ENCODE measurements at regions not wholly inside any gene's neighbourhood (a gene's known extent, or its start where the extent isn't known, plus 50 kb on each side); places are given as distances from the start of the nearest gene placed in this dataset.

DNA sequence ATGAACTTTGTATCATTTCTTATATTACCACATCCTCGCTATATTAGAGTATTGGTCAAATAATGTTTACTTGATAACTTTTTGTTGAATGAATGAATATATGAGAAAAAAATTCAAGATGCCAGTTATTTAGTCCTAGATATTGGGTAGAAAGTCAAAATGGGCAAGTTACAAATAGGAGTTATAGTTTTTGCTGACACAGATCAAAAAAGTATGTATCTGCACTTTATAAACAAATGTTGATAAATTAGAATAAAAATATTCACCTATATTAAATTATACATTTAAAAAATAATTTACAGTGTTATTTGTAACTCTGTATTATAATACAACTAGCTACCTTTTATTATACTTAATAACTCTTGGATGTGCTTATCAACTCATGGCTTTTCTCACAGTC lies 57.8 kb upstream of the NDST4 start:
- no peak overlapping the region for H3K4me2 ChIP-seq (ENCODE audit: low read depth, low read length)
- no peak overlapping the region for H3K9ac ChIP-seq (ENCODE audit: low read depth, low read length)
- H3K27me3 ChIP-seq (ENCODE audit: control insufficient read depth, insufficient read depth, low read length): no peaks in the 10 kb centered on the region
- H3K9me3 ChIP-seq (ENCODE audit: control insufficient read depth, insufficient read depth, low read length): no peaks in the 10 kb centered on the region; the same call in 1 of the 2 replicates
- WGBS, 2 experiments (ENCODE audit: extremely low coverage in 2 of 2, insufficient read length in 1 of 2): no CpG with 5 or more reads among the region's 1 CpG
- no peaks in the 10 kb centered on the region for H3K79me1 ChIP-seq (ENCODE audit: low read depth in 1 of 2, low read length in 2 of 2)
- TF ChIP-seq MAZ (IDR thresholded peaks at IDR 0.05; ENCODE audit: borderline replicate concordance, low read depth, low read length) (no peak), MAFK (IDR thresholded peaks at IDR 0.05; ENCODE audit: low read depth, low read length) (peak; percentile 52; the same call in 1 of the 2 replicates)
- H4K20me1 ChIP-seq (ENCODE audit: insufficient read depth, low read length): no peaks in the 10 kb centered on the region
- no peak overlapping the region for H4K5ac ChIP-seq (ENCODE audit: low read depth, low read length)
- no peak overlapping the region for H3K4ac ChIP-seq (ENCODE audit: low read depth, low read length)
- in situ Hi-C loops (cut with MboI; ENCODE audit: low sequenced_read_pairs): no loop called here
- no peak overlapping the region for H3K56ac ChIP-seq (ENCODE audit: extremely low read depth, insufficient read depth, low read length)
- H2AK9ac ChIP-seq (replicated peaks; ENCODE audit: low read depth, low read length, poor library complexity): no peak overlapping the region
- H2BK20ac ChIP-seq (ENCODE audit: low read depth, low read length): no peak overlapping the region
- ATAC-seq (ENCODE audit: low read depth) (no peak), DNase-seq (no peak)
- H3K4me1 ChIP-seq (ENCODE audit: control insufficient read depth, insufficient read depth, low read length): no peaks in the 10 kb centered on the region
- no peak overlapping the region for H2BK15ac ChIP-seq (ENCODE audit: low read depth, low read length)
- ChIA-PET CTCF (no interaction called here), POLR2A (ENCODE audit: unreplicated experiment) (no interaction called here)
- H2BK120ac ChIP-seq (ENCODE audit: low read depth, low read length): no peak overlapping the region
- H2BK5ac ChIP-seq (ENCODE audit: low read depth, low read length, poor library complexity, severe bottlenecking): no peak overlapping the region
- no peak overlapping the region for H3K14ac ChIP-seq (replicated peaks; ENCODE audit: low read depth, low read length)
- H3K27ac ChIP-seq (ENCODE audit: insufficient read depth, low read length): no peak overlapping the region
- no peak overlapping the region for H3K4me3 ChIP-seq (ENCODE audit: insufficient read depth, low read depth, low read length)
- no peak overlapping the region for H2AK5ac ChIP-seq (ENCODE audit: low read depth, low read length)
- no peak overlapping the region for H2AFZ ChIP-seq (replicated peaks; ENCODE audit: low read length, poor library complexity)
- dilution Hi-C loops (cut with HindIII; ENCODE audit: low sequenced_read_pairs, unreplicated experiment): no loop called here
- H4K8ac ChIP-seq (ENCODE audit: low read depth in 2 of 2, low read length in 2 of 2): no peak overlapping the region
- H4K91ac ChIP-seq (ENCODE audit: insufficient read depth, low read depth, low read length): no peak overlapping the region
- no peak overlapping the region for H3K23ac ChIP-seq (ENCODE audit: low read depth, low read length)
- no peaks in the 10 kb centered on the region for H3K9me1 ChIP-seq (ENCODE audit: insufficient read depth, low read length)
- H3K36me3 ChIP-seq (ENCODE audit: control insufficient read depth, insufficient read depth, low read length): no peaks in the 10 kb centered on the region
- intact Hi-C loops (cut with micrococcal nuclease): no loop called here
- H3K18ac ChIP-seq (ENCODE audit: low read depth, low read length): no peak overlapping the region
- BruUV-seq (replicated peaks): no TSS peak

Measured in IMR-90 (cell line).